ENCODE measurements at regions not wholly inside any gene's neighbourhood (a gene's known extent, or its start where the extent isn't known, plus 50 kb on each side); places are given as distances from the start of the nearest gene placed in this dataset.

- no peaks in the 10 kb centered on the region for H3K4me1 ChIP-seq (ENCODE audit: control insufficient read depth in 1 of 2, insufficient read depth in 2 of 2, low read depth in 1 of 2, low read length in 1 of 2)
- DNase-seq = no peak
- H3K9ac ChIP-seq = no peak overlapping the region
- ChIA-PET CTCF (no interaction called here), POLR2A (no interaction called here)
- WGBS (ENCODE audit: low lambda C conversion rate) = 34% methylated on average over 3 of the region's 3 CpGs
- no peak overlapping the region for H3K4me3 ChIP-seq (ENCODE audit: low read depth in 2 of 2, low read length in 1 of 2)
- TF ChIP-seq SIN3A (IDR thresholded peaks at IDR 0.05; ENCODE audit: borderline replicate concordance, low read depth, low read length) = no peak
- TF ChIP-seq EP300 (IDR thresholded peaks at IDR 0.05; ENCODE audit: borderline replicate concordance in 1 of 2, low read depth in 1 of 2, low read length in 1 of 2) = no peak
- TF ChIP-seq PBX3 (IDR thresholded peaks at IDR 0.05) = no peak
- H3K27ac ChIP-seq (ENCODE audit: low read depth in 2 of 2, low read length in 1 of 2) = no peak overlapping the region
- H3K4me2 ChIP-seq = no peak overlapping the region
- no peaks in the 10 kb centered on the region for H3K79me2 ChIP-seq (ENCODE audit: insufficient read depth)
- no peak overlapping the region for H2AFZ ChIP-seq (ENCODE audit: low read depth)
- H3K27me3 ChIP-seq (ENCODE audit: insufficient read depth) = no peaks in the 10 kb centered on the region
- no peaks in the 10 kb centered on the region for H4K20me1 ChIP-seq (ENCODE audit: insufficient read depth)
- H3K9me3 ChIP-seq = no peaks in the 10 kb centered on the region
- H3K9me2 ChIP-seq = no peaks in the 10 kb centered on the region
- H3K36me3 ChIP-seq (replicated peaks in 1 of 2; ENCODE audit: control insufficient read depth in 1 of 2, insufficient read depth in 2 of 2, low read length in 1 of 2) = no peaks in the 10 kb centered on the region
- no peaks in the 10 kb centered on the region for H3F3A ChIP-seq (replicated peaks; ENCODE audit: insufficient read depth)
Observed at GRCh38 chr13:76292031-76292430, 594.2 kb downstream of the KCTD12 start.

- no peak for DNase-seq
- no peaks in the 10 kb centered on the region; the same call in 1 of the 2 replicates for H3K27me3 ChIP-seq (ENCODE audit: insufficient read depth)
- ChIA-PET CTCF (no interaction called here), POLR2A (no interaction called here)
- no peaks in the 10 kb centered on the region for H3K79me2 ChIP-seq (ENCODE audit: insufficient read depth)
- no peak overlapping the region for H3K4me3 ChIP-seq (ENCODE audit: low read depth in 2 of 2, low read length in 1 of 2)
- no peak overlapping the region for H2AFZ ChIP-seq (ENCODE audit: low read depth)
- no peaks in the 10 kb centered on the region for H3K36me3 ChIP-seq (replicated peaks in 1 of 2; ENCODE audit: control insufficient read depth in 1 of 2, insufficient read depth in 2 of 2, low read length in 1 of 2)
- no peaks in the 10 kb centered on the region for H3K4me1 ChIP-seq (ENCODE audit: control insufficient read depth in 1 of 2, insufficient read depth in 2 of 2, low read depth in 1 of 2, low read length in 1 of 2)
- H3K9ac ChIP-seq = no peak overlapping the region
- no peaks in the 10 kb centered on the region for H3K9me2 ChIP-seq
- no peaks in the 10 kb centered on the region for H3F3A ChIP-seq (replicated peaks; ENCODE audit: insufficient read depth)
- no peak overlapping the region for H3K27ac ChIP-seq (ENCODE audit: low read depth in 2 of 2, low read length in 1 of 2)
- no peak for TF ChIP-seq RFX5 (IDR thresholded peaks at IDR 0.05; ENCODE audit: low read length)
- TF ChIP-seq TAF1 (IDR thresholded peaks at IDR 0.05; ENCODE audit: borderline replicate concordance, low read depth, low read length) = no peak
- TF ChIP-seq POLR2AphosphoS5 (IDR thresholded peaks at IDR 0.05; ENCODE audit: low read depth, low read length) = no peak
- TF ChIP-seq FOXM1 (IDR thresholded peaks at IDR 0.05; ENCODE audit: low read depth) = no peak
- TF ChIP-seq MEF2A (IDR thresholded peaks at IDR 0.05; ENCODE audit: borderline replicate concordance, low read depth) = no peak
- no peak for TF ChIP-seq ELF1 (IDR thresholded peaks at IDR 0.05)
- no peak for TF ChIP-seq CHD2 (IDR thresholded peaks at IDR 0.05; ENCODE audit: low read length, partially characterized antibody)
- no peak overlapping the region for H3K4me2 ChIP-seq
- no peaks in the 10 kb centered on the region for H3K9me3 ChIP-seq
- no peaks in the 10 kb centered on the region for H4K20me1 ChIP-seq (ENCODE audit: insufficient read depth)
Observed at GRCh38 chr13:76289558-76289957, 596.6 kb downstream of the KCTD12 start.

GRCh38 chr13:76286178-76286577, 600.0 kb downstream of the KCTD12 start:
- no peaks in the 10 kb centered on the region for H3K36me3 ChIP-seq (replicated peaks in 1 of 2; ENCODE audit: control insufficient read depth in 1 of 2, insufficient read depth in 2 of 2, low read length in 1 of 2)
- no peaks in the 10 kb centered on the region for H3K9me2 ChIP-seq
- H3K9me3 ChIP-seq = no peaks in the 10 kb centered on the region
- H3K79me2 ChIP-seq (ENCODE audit: insufficient read depth) = no peaks in the 10 kb centered on the region
- no peak overlapping the region for H3K27ac ChIP-seq (ENCODE audit: low read depth in 2 of 2, low read length in 1 of 2)
- H3K27me3 ChIP-seq (ENCODE audit: insufficient read depth) = no peaks in the 10 kb centered on the region; the same call in 1 of the 2 replicates
- ChIA-PET POLR2A (no interaction called here), CTCF (no interaction called here)
- WGBS (ENCODE audit: low lambda C conversion rate) = 10% methylated on average over 4 of the region's 4 CpGs
- no peak overlapping the region for H3K9ac ChIP-seq
- H3F3A ChIP-seq (replicated peaks; ENCODE audit: insufficient read depth) = no peaks in the 10 kb centered on the region
- H3K4me1 ChIP-seq (ENCODE audit: control insufficient read depth in 1 of 2, insufficient read depth in 2 of 2, low read depth in 1 of 2, low read length in 1 of 2) = no peaks in the 10 kb centered on the region
- H4K20me1 ChIP-seq (ENCODE audit: insufficient read depth) = no peaks in the 10 kb centered on the region
- H2AFZ ChIP-seq (ENCODE audit: low read depth) = no peak overlapping the region
- DNase-seq = no peak
- H3K4me2 ChIP-seq = peak overlapping the region; percentile 33; the same call in 1 of the 2 replicates
- no peak overlapping the region for H3K4me3 ChIP-seq (ENCODE audit: low read depth in 2 of 2, low read length in 1 of 2)
- TF ChIP-seq IRF3 (IDR thresholded peaks at IDR 0.05; ENCODE audit: low read depth, low read length) (no peak), FOSL2 (IDR thresholded peaks at IDR 0.05; ENCODE audit: borderline replicate concordance, low read depth) (no peak), FOXM1 (IDR thresholded peaks at IDR 0.05; ENCODE audit: low read depth) (no peak), USF1 (IDR thresholded peaks at IDR 0.05; ENCODE audit: borderline replicate concordance, low read depth) (no peak), SIN3A (IDR thresholded peaks at IDR 0.05; ENCODE audit: borderline replicate concordance, low read depth, low read length) (no peak), MAX (IDR thresholded peaks at IDR 0.05; ENCODE audit: low read depth) (no peak), TAF1 (IDR thresholded peaks at IDR 0.05; ENCODE audit: borderline replicate concordance, low read depth, low read length) (no peak), MEF2A (IDR thresholded peaks at IDR 0.05; ENCODE audit: borderline replicate concordance, low read depth) (no peak), REST (IDR thresholded peaks at IDR 0.05; ENCODE audit: low read depth, low read length) (no peak), RAD21 (IDR thresholded peaks at IDR 0.05; ENCODE audit: low read length) (no peak), JUND (IDR thresholded peaks at IDR 0.05) (no peak)
